Uterus (tissue), 2 donors: ENCODE measurements at regions not wholly inside any gene's neighbourhood (a gene's known extent, or its start where the extent isn't known, plus 50 kb on each side); places are given as distances from the start of the nearest gene placed in this dataset.

Experiments
- CTCF ChIP-seq, 4 experiments: fragments of 200-600 bp in 2 of 4; fragments of 450-650 bp in 2 of 4; sonication (generic) in 2 of 4; IDR thresholded peaks; one replicate each; pipeline ENCODE4 v1.5.1; 2016 to 2019; ENCODE audit warnings: antibody characterized with exemption in 4 of 4, mild to moderate bottlenecking in 2 of 4, moderate library complexity in 1 of 4
- POLR2A ChIP-seq, 2 donors: fragments of 450-650 bp; IDR thresholded peaks; one replicate each; pipeline ENCODE4 v1.6.1; 2016; ENCODE audit warnings: antibody characterized with exemption in 2 of 2, mild to moderate bottlenecking in 1 of 2, moderate library complexity in 1 of 2

GRCh38 chr14:96747006-96747405, 50.2 kb upstream of the VRK1 start:
- TF ChIP-seq CTCF (IDR thresholded peaks at IDR 0.05): no peak
- TF ChIP-seq POLR2A (IDR thresholded peaks at IDR 0.05): no peak
